ENCODE measurements at regions not wholly inside any gene's neighbourhood (a gene's known extent, or its start where the extent isn't known, plus 50 kb on each side); places are given as distances from the start of the nearest gene placed in this dataset.
"Not testable (repeated sequence)": the region's sequence is repeated elsewhere in the genome, so short reads cannot be mapped to it uniquely, and the experiment has no call there.

GRCh38 chr12:87201598-87201997, 827.6 kb downstream of the C12orf50 start:
- TF ChIP-seq, protein P1, sequence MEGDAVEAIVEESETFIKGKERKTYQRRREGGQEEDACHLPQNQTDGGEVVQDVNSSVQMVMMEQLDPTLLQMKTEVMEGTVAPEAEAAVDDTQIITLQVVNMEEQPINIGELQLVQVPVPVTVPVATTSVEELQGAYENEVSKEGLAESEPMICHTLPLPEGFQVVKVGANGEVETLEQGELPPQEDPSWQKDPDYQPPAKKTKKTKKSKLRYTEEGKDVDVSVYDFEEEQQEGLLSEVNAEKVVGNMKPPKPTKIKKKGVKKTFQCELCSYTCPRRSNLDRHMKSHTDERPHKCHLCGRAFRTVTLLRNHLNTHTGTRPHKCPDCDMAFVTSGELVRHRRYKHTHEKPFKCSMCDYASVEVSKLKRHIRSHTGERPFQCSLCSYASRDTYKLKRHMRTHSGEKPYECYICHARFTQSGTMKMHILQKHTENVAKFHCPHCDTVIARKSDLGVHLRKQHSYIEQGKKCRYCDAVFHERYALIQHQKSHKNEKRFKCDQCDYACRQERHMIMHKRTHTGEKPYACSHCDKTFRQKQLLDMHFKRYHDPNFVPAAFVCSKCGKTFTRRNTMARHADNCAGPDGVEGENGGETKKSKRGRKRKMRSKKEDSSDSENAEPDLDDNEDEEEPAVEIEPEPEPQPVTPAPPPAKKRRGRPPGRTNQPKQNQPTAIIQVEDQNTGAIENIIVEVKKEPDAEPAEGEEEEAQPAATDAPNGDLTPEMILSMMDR (conservative IDR thresholded peaks at IDR 0.05), result no peak
- H3K27ac ChIP-seq, result no peak overlapping the region

DNA sequence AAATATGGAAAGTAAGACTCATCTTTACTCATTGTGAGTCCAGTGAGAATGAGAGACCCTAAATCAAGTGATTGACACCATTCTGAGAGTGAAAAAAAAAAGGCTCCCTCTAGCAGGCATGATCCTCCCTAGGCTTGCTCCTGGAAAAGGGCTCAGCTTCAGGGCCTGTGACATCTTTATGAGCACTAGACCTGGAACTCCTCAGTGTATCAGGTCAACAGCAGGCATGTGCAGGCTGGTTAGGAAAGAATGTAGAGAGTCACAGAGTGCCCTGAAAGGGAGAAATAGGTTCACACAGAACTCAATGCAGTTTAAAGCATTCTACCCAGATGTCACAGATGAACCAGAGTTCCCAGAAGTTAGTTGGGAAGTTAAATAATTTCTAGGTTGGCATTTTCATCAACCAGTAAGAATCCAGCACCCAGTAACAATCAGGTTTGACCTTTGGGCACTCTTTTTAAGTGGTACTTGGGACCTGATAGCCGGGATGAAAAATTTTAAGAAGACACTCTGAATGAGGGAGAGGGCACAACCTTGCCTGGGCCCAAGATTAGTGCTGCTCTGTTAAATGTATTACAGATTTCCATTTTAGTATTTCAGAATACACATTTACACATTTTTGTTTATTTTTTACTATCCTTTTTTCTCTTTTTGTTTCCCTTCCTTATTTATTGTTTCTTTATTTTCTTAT, 828.8 kb downstream of the C12orf50 start:
- TF ChIP-seq, protein P1 (conservative IDR thresholded peaks at IDR 0.05), result no peak
- H3K27ac ChIP-seq, result no peak overlapping the region

DNA sequence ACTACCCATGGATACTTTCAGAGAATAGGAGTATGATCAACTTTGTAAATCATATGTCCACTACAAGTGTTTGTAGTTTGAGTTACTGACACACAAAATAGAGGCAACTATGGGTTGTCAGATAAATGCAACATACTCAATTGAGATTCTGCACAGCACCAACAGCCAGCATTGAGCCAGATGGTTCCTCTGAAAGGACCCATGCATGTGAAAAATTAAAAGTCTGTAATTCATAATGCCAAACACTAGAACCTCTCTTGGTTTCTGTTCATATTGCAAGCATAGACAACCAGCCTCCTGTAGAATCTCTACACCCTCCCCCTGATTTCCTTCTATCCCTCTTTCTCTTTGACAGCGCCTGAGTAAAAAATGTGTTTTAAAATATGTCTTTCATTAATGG, 831.0 kb downstream of the C12orf50 start:
- H3K27ac ChIP-seq, result no peak overlapping the region
- TF ChIP-seq, protein P1 (conservative IDR thresholded peaks at IDR 0.05), result no peak

DNA sequence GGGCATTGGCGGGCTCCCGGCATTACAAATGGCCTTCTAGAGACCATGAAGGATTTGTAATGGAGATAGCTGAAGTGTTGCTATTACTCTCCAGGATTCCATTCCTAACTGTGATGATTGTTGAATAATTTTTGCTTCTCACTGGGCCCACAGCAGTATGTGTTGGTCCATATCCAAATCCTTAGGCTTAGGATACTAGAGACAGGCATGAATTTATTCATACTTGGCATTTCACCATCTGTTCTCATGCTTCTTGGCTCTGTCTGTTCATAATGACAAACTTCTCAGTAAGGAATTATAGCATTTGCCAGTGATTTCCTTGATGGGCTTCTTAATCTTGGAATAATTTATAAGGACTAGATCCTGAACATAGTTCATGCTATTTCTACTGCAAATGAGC, 832.9 kb downstream of the C12orf50 start:
- no peak overlapping the region for H3K27ac ChIP-seq
- TF ChIP-seq, protein P1 (conservative IDR thresholded peaks at IDR 0.05), result no peak

DNA sequence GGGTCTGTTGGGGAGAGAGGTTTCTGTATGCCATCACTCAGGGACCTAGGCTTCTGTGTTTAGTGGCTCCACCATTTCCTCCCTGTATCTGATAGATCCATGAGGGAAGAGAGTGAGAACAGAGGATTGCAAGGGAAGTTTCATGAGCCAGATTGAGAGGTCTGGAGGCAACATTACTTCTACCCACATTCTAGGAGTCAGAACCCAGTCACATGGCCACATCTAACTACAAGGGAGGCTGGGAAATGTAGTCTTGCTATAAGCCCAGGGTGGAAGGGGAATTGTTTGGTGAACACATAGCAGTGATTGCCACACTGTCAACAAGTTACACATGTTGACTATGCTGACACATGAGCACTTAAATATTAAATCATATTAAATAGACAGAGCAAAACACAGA, 834.8 kb downstream of the C12orf50 start:
- H3K27ac ChIP-seq, result not testable (repeated sequence)

GRCh38 chr12:87185367-87185766, 843.8 kb downstream of the C12orf50 start:
- no peak overlapping the region for H3K27ac ChIP-seq
- TF ChIP-seq, protein P1 (conservative IDR thresholded peaks at IDR 0.05), result no peak

GRCh38 chr12:87182696-87183233, 846.4 kb downstream of the C12orf50 start:
- TF ChIP-seq, protein P1 (conservative IDR thresholded peaks at IDR 0.05), result no peak
- no peak overlapping the region for H3K27ac ChIP-seq

- TF ChIP-seq, protein P1 (conservative IDR thresholded peaks at IDR 0.05), result no peak
- no peak overlapping the region for H3K27ac ChIP-seq
Observed at GRCh38 chr12:87171356-87171755, 857.8 kb downstream of the C12orf50 start.
